NOMO-1 (cell line): ENCODE measurements at regions not wholly inside any gene's neighbourhood (a gene's known extent, or its start where the extent isn't known, plus 50 kb on each side); places are given as distances from the start of the nearest gene placed in this dataset.
"Not testable (repeated sequence)": the region's sequence is repeated elsewhere in the genome, so short reads cannot be mapped to it uniquely, and the experiment has no call there.

ENCODE experiments used
- DNase-seq, 2 experiments: peaks; one replicate each; lab custom pipeline; 2025; ENCODE audit not compliant: unreplicated experiment in 2 of 2; lab: John Stamatoyannopoulos, UW

- peak; percentile 81 to 93 for DNase-seq
Measured at GRCh38 chr2:172253190-172254052, 150.7 kb upstream of the DLX2 start.

GRCh38 chr2:172256886-172257285, 154.2 kb upstream of the DLX2 start:
- no peak for DNase-seq

GRCh38 chr2:172259827-172260226, 157.1 kb upstream of the DLX2 start:
- no peak for DNase-seq

- no peak for DNase-seq
Measured at GRCh38 chr2:172260336-172260735, 157.6 kb upstream of the DLX2 start.

GRCh38 chr2:172261292-172261691, 158.6 kb upstream of the DLX2 start:
- no peak for DNase-seq

GRCh38 chr2:172262486-172262885, 159.8 kb upstream of the DLX2 start:
- no peak for DNase-seq

GRCh38 chr2:172264820-172265219, 162.1 kb upstream of the DLX2 start:
- DNase-seq: not testable (repeated sequence)

GRCh38 chr2:172269507-172270244, 157.7 kb upstream of the ITGA6 start:
- DNase-seq: not testable (repeated sequence)

- DNase-seq: no peak
Measured at GRCh38 chr2:172270278-172271079, 156.9 kb upstream of the ITGA6 start.

- DNase-seq: no peak
Measured at GRCh38 chr2:172273910-172274571, 153.3 kb upstream of the ITGA6 start.

- no peak for DNase-seq
Measured at GRCh38 chr2:172275239-172275638, 152.1 kb upstream of the ITGA6 start.

GRCh38 chr2:172276961-172277360, 150.4 kb upstream of the ITGA6 start:
- no peak for DNase-seq

- DNase-seq: peak in 1 of 2 experiments; percentile 17
Measured at GRCh38 chr2:172278667-172279066, 148.7 kb upstream of the ITGA6 start.

- peak in 1 of 2 experiments; percentile 46 for DNase-seq
Measured at GRCh38 chr2:172279214-172279613, 148.2 kb upstream of the ITGA6 start.

GRCh38 chr2:172279813-172280212, 147.6 kb upstream of the ITGA6 start:
- no peak for DNase-seq

- DNase-seq: peak; percentile 87 to 98
Measured at GRCh38 chr2:172280571-172281361, 146.6 kb upstream of the ITGA6 start.

- DNase-seq: no peak
Measured at GRCh38 chr2:172281648-172282570, 145.5 kb upstream of the ITGA6 start.

- DNase-seq: no peak
Measured at GRCh38 chr2:172282944-172283343, 144.4 kb upstream of the ITGA6 start.

- DNase-seq: no peak
Measured at GRCh38 chr2:172283476-172283875, 143.9 kb upstream of the ITGA6 start.
